ENCODE measurements at regions not wholly inside any gene's neighbourhood (a gene's known extent, or its start where the extent isn't known, plus 50 kb on each side); places are given as distances from the start of the nearest gene placed in this dataset.

GRCh38 chr6:91386204-91386603, 799.3 kb upstream of the MAP3K7 start:
- no peak overlapping the region for H3K27ac ChIP-seq (ENCODE audit: low read length)
- H3K27me3 ChIP-seq (ENCODE audit: low read length): no peaks in the 10 kb centered on the region
- H3K9me3 ChIP-seq (ENCODE audit: low read length): no peaks in the 10 kb centered on the region
- TF ChIP-seq EZH2 (IDR thresholded peaks at IDR 0.05; ENCODE audit: low read length, unreplicated experiment) (no peak), EZH2phosphoT487 (IDR thresholded peaks at IDR 0.05; ENCODE audit: borderline replicate concordance, low read length) (no peak)
- TF ChIP-seq, protein P1, sequence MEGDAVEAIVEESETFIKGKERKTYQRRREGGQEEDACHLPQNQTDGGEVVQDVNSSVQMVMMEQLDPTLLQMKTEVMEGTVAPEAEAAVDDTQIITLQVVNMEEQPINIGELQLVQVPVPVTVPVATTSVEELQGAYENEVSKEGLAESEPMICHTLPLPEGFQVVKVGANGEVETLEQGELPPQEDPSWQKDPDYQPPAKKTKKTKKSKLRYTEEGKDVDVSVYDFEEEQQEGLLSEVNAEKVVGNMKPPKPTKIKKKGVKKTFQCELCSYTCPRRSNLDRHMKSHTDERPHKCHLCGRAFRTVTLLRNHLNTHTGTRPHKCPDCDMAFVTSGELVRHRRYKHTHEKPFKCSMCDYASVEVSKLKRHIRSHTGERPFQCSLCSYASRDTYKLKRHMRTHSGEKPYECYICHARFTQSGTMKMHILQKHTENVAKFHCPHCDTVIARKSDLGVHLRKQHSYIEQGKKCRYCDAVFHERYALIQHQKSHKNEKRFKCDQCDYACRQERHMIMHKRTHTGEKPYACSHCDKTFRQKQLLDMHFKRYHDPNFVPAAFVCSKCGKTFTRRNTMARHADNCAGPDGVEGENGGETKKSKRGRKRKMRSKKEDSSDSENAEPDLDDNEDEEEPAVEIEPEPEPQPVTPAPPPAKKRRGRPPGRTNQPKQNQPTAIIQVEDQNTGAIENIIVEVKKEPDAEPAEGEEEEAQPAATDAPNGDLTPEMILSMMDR (conservative IDR thresholded peaks at IDR 0.05; ENCODE audit: low read depth, low read length): no peak
- H3K36me3 ChIP-seq (ENCODE audit: low read depth, low read length): no peaks in the 10 kb centered on the region
- H3K4me1 ChIP-seq (ENCODE audit: insufficient read depth, low read length): no peaks in the 10 kb centered on the region
- ATAC-seq (no peak), DNase-seq (no peak)
- no peaks in the 10 kb centered on the region for H3K9me2 ChIP-seq (replicated peaks; ENCODE audit: low read length)
- no peak overlapping the region for H3K9ac ChIP-seq (ENCODE audit: low read length)
- ChIA-PET POLR2A (ENCODE audit: unreplicated experiment) (no interaction called here), CTCF (no interaction called here)
- no TSS peak for BruUV-seq (replicated peaks)
- H4K20me1 ChIP-seq (ENCODE audit: low read length): no peaks in the 10 kb centered on the region
- no peak overlapping the region for H3K4me3 ChIP-seq (ENCODE audit: low read length)
- H3K4me2 ChIP-seq (ENCODE audit: low read length): no peak overlapping the region
- intact Hi-C loops (cut with micrococcal nuclease): no loop called here
- no peaks in the 10 kb centered on the region for H3K79me2 ChIP-seq (ENCODE audit: low read length)
- H3F3A ChIP-seq (ENCODE audit: low read length, unreplicated experiment): no peaks in the 10 kb centered on the region
- no peak overlapping the region for H2AFZ ChIP-seq (ENCODE audit: low read length)

DNA sequence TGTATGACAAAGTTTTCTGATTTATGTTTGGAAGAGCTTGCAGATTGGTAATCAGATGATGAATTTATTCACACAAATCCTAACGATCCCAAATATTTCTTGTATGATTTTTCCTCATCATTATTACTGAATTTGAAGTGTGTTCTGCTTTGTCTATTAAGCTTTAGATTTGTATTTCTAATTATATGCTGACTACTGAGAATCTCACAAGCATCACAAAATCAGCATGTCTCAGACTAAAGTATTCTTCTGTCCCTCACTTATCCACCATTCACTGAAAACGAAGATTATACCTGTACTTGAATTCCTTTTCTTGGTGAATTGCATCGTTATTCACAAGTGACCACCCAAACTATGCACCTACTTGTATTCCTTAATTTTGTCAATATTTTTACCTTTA, 796.3 kb upstream of the MAP3K7 start:
- intact Hi-C loops (cut with micrococcal nuclease): no loop called here
- Histone ChIP-seq H4K20me1 (ENCODE audit: low read length) (no peaks in the 10 kb centered on the region), H3K9me3 (ENCODE audit: low read length) (no peaks in the 10 kb centered on the region), H3K4me2 (ENCODE audit: low read length) (no peak overlapping the region), H3K9me2 (replicated peaks; ENCODE audit: low read length) (no peaks in the 10 kb centered on the region), H3K9ac (ENCODE audit: low read length) (no peak overlapping the region), H3K27me3 (ENCODE audit: low read length) (no peaks in the 10 kb centered on the region), H3K27ac (ENCODE audit: low read length) (no peak overlapping the region), H2AFZ (ENCODE audit: low read length) (no peak overlapping the region), H3K79me2 (ENCODE audit: low read length) (no peaks in the 10 kb centered on the region), H3F3A (ENCODE audit: low read length, unreplicated experiment) (no peaks in the 10 kb centered on the region), H3K4me1 (ENCODE audit: insufficient read depth, low read length) (no peaks in the 10 kb centered on the region), H3K4me3 (ENCODE audit: low read length) (no peak overlapping the region), H3K36me3 (ENCODE audit: low read depth, low read length) (no peaks in the 10 kb centered on the region)
- BruUV-seq (replicated peaks): no TSS peak
- ATAC-seq (no peak), DNase-seq (no peak)
- ChIA-PET CTCF (interaction anchor here (0.7 kb wide), 1 partner anchor 1431 kb away, joined by 3 read pairs; no protein-coding TSS in a partner anchor), POLR2A (ENCODE audit: unreplicated experiment) (no interaction called here)
- no peak for TF ChIP-seq EZH2phosphoT487 (IDR thresholded peaks at IDR 0.05; ENCODE audit: borderline replicate concordance, low read length)
- TF ChIP-seq EZH2 (IDR thresholded peaks at IDR 0.05; ENCODE audit: low read length, unreplicated experiment): no peak
- TF ChIP-seq, protein P1 (conservative IDR thresholded peaks at IDR 0.05; ENCODE audit: low read depth, low read length): no peak

DNA sequence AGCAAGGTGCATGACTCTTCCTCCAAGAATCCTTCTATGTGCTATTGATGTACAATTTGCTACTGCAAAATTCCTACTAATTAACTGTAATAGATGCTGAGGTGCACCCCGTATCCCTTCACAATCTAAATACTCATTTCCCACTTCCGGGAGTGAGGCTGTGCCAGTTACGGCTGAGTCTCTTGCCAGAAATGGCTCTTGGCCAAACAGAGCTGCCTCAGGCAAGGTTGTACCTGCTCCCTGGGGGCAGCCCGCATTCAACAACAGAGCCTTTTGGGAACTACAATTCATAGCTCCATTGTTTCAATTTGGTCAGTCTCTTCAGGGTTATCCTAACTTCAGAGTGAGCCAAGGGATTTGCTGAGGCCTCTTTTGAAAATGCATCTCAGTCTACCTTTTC, 789.8 kb upstream of the MAP3K7 start:
- BruUV-seq (replicated peaks): no TSS peak
- Histone ChIP-seq H3K9me3 (ENCODE audit: low read length) (no peaks in the 10 kb centered on the region), H3K27me3 (ENCODE audit: low read length) (no peaks in the 10 kb centered on the region), H3K4me2 (ENCODE audit: low read length) (no peak overlapping the region), H4K20me1 (ENCODE audit: low read length) (no peaks in the 10 kb centered on the region), H3F3A (ENCODE audit: low read length, unreplicated experiment) (no peaks in the 10 kb centered on the region), H2AFZ (ENCODE audit: low read length) (no peak overlapping the region), H3K27ac (ENCODE audit: low read length) (no peak overlapping the region), H3K79me2 (ENCODE audit: low read length) (no peaks in the 10 kb centered on the region), H3K4me1 (ENCODE audit: insufficient read depth, low read length) (no peaks in the 10 kb centered on the region), H3K9ac (ENCODE audit: low read length) (no peak overlapping the region), H3K4me3 (ENCODE audit: low read length) (no peak overlapping the region), H3K9me2 (replicated peaks; ENCODE audit: low read length) (no peaks in the 10 kb centered on the region), H3K36me3 (ENCODE audit: low read depth, low read length) (no peaks in the 10 kb centered on the region)
- ChIA-PET POLR2A (ENCODE audit: unreplicated experiment) (no interaction called here), CTCF (no interaction called here)
- TF ChIP-seq EZH2phosphoT487 (IDR thresholded peaks at IDR 0.05; ENCODE audit: borderline replicate concordance, low read length): no peak
- TF ChIP-seq, protein P1 (conservative IDR thresholded peaks at IDR 0.05; ENCODE audit: low read depth, low read length): no peak
- no peak for TF ChIP-seq EZH2 (IDR thresholded peaks at IDR 0.05; ENCODE audit: low read length, unreplicated experiment)
- DNase-seq: peak; percentile 1
- intact Hi-C loops (cut with micrococcal nuclease): no loop called here
- ATAC-seq: no peak

Measured in PC-3 (cell line).